Esophagus muscularis mucosa (tissue), 4 donors: ENCODE measurements at regions not wholly inside any gene's neighbourhood (a gene's known extent, or its start where the extent isn't known, plus 50 kb on each side); places are given as distances from the start of the nearest gene placed in this dataset.

ENCODE experiments used
- DNase-seq: peaks from one replicate; pipeline ENCODE4 v3.0.0-alpha.2; 2017; ENCODE audit errors: extremely low spot score
- H3K27ac ChIP-seq, 4 donors: fragments of 200-600 bp; sonication (generic); replicated peaks in 1 of 4; 1 replicate in 3 of 4; 2 replicates in 1 of 4; pipeline ENCODE4 v1.5.1; 2016 to 2019; ENCODE audit warnings: mild to moderate bottlenecking in 1 of 4
- H3K27me3 ChIP-seq, 4 donors: fragments of 200-600 bp; sonication (generic); one replicate each; pipeline versions ENCODE4 v1.5.1 to v1.6.0; 2016 to 2019
- H3K36me3 ChIP-seq, 4 donors: fragments of 200-600 bp; sonication (generic); one replicate each; pipeline ENCODE4 v1.5.1; 2016 to 2019
- H3K4me1 ChIP-seq, 4 donors: fragments of 200-600 bp; sonication (generic); one replicate each; pipeline ENCODE4 v1.5.1; 2016 to 2019
- H3K4me3 ChIP-seq, 4 donors: fragments of 200-600 bp; sonication (generic); 1 replicate in 2 of 4; 2 replicates in 2 of 4; pipeline ENCODE4 v1.5.1; 2016 to 2019; ENCODE audit warnings: mild to moderate bottlenecking in 4 of 4, moderate library complexity in 1 of 4
- H3K9me3 ChIP-seq, 4 donors: fragments of 200-600 bp; sonication (generic); 1 replicate in 3 of 4; 2 replicates in 1 of 4; pipeline ENCODE4 v1.5.1; 2016 to 2019
- CTCF ChIP-seq, 3 experiments: fragments of 200-600 bp in 2 of 3; fragments of 450-650 bp in 1 of 3; sonication (generic) in 2 of 3; IDR thresholded peaks; one replicate each; pipeline ENCODE4 v1.5.1; 2017 to 2019; ENCODE audit warnings: antibody characterized with exemption in 3 of 3, mild to moderate bottlenecking in 2 of 3, moderate library complexity in 1 of 3
- EP300 ChIP-seq: sonication (generic); formaldehyde crosslinking; IDR thresholded peaks from one replicate; pipeline ENCODE4 v1.6.1; 2017; ENCODE audit warnings: antibody characterized with exemption
- POLR2A ChIP-seq: fragments of 450-650 bp; IDR thresholded peaks from one replicate; pipeline ENCODE4 v1.6.1; 2017; ENCODE audit warnings: antibody characterized with exemption, moderate library complexity, mild to moderate bottlenecking, low read depth
- POLR2AphosphoS5 ChIP-seq, 2 donors: sonication (generic); formaldehyde crosslinking; IDR thresholded peaks; one replicate each; pipeline ENCODE4 v1.6.1; 2017; ENCODE audit warnings: antibody characterized with exemption in 2 of 2
- WGBS: methylation state at CpG from one replicate; pipeline ENCODE4 v1.1.5; 2018; 5-methylcytosine and 5-hydroxymethylcytosine counted together
- intact Hi-C: fragments of 100-400 bp; cut with DNase I; formaldehyde crosslinking; loops from one replicate; pipeline ENCODE4 v1.15.1; 2023

DNA sequence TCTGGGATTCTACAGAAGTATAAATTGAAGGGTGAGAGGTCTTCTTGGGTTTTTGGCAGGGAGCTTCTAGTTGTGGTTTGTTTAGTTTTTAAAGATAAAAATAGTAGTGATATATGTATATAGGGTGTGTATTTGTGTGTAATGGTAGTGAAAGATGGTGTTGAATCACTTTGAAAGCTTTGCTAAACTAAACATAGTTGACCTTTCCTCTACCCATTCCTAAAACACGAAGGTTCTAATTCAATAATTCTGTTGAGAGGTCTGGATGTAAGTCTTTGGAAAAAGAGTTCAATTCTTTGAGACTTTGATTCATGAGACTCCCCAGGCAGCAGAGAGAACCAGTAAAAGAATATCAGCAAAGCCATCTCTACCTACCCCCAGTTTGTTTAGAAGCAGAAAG, 247.9 kb upstream of the DUSP10 start:
- Histone ChIP-seq H3K4me3 (no peak overlapping the region), H3K27ac (no peak overlapping the region), H3K27me3 (no peaks in the 10 kb centered on the region), H3K36me3 (no peaks in the 10 kb centered on the region), H3K9me3 (no peaks in the 10 kb centered on the region), H3K4me1 (peaks cover 0 to 5% (median 2%) of the 10 kb centered on the region in 4 donors)
- WGBS = 42% methylated on average over 1 of the region's 1 CpG
- intact Hi-C loops = no loop called here
- TF ChIP-seq POLR2A (no peak), POLR2AphosphoS5 (IDR thresholded peaks at IDR 0.05) (no peak), CTCF (IDR thresholded peaks at IDR 0.05) (no peak), EP300 (no peak)
- DNase-seq = no peak

- no peak for DNase-seq
- no peak overlapping the region for H3K27ac ChIP-seq
- H3K4me3 ChIP-seq = no peak overlapping the region
- intact Hi-C loops = no loop called here
- TF ChIP-seq CTCF (IDR thresholded peaks at IDR 0.05) (no peak), POLR2A (no peak), EP300 (no peak), POLR2AphosphoS5 (IDR thresholded peaks at IDR 0.05) (no peak)
- no peaks in the 10 kb centered on the region for H3K9me3 ChIP-seq
- H3K4me1 ChIP-seq = peaks cover 0 to 5% (median 2%) of the 10 kb centered on the region in 4 donors
- H3K27me3 ChIP-seq = no peaks in the 10 kb centered on the region
- H3K36me3 ChIP-seq = no peaks in the 10 kb centered on the region
Measured at GRCh38 chr1:221988829-221989228, 246.9 kb upstream of the DUSP10 start.

DNA sequence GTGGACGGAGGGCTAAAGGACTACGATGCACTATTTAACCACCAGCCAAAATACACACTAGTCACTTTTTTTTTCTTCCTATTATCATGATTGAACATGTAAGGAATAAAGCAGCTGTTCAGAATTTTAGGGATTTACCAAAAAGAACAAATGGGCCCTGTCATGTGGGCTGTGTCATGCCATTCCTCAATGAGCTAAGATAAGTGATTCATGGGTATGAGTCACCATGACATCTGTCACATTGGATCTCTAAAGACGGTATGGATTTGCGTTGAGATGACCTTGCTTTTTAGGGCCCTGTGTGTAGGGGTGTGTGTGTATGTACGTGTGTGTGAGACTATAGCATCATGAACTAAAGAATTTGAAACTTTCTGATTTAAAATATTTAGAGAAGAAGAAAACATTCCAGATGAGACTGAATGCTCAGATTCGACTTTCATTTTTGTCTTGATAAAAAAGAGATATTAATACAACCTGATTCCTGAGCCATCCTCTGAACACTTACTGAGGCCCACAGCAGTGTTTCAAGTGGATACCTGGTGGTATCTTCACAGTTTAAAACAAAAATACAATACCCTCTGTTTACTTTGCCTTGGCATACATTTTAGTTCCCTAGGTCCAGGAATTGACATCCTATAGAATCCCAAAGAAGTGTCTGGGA, 246.1 kb upstream of the DUSP10 start:
- Histone ChIP-seq H3K36me3 (no peaks in the 10 kb centered on the region), H3K27me3 (no peaks in the 10 kb centered on the region), H3K27ac (no peak overlapping the region), H3K4me3 (no peak overlapping the region), H3K9me3 (no peaks in the 10 kb centered on the region), H3K4me1 (peaks cover 0 to 5% (median 2%) of the 10 kb centered on the region in 4 donors)
- intact Hi-C loops = no loop called here
- 60% methylated on average over 6 of the region's 6 CpGs for WGBS
- TF ChIP-seq CTCF (IDR thresholded peaks at IDR 0.05) (no peak), POLR2A (no peak)
- peak; percentile 82 for DNase-seq

DNA sequence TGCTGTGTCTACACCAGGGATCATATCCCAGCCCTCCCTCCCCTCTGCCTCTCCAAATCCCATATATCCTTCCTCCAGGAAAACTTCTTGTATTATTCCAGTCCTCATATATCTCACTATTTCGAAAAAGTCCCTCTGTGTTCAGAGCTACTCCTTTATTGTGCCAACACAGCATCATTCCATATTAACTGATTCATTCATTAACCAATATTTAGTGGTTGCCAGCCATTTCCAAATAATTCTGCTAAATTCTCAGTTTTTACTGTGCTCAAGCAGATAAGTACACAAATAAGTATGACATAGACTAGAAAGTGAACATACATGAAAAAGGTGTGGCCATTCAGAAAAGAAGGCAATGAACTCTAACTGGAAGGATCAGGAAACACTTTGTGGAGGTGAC, 241.6 kb upstream of the DUSP10 start:
- no peaks in the 10 kb centered on the region for H3K36me3 ChIP-seq
- no peaks in the 10 kb centered on the region for H3K4me1 ChIP-seq
- 87% methylated on average over 1 of the region's 1 CpG for WGBS
- H3K9me3 ChIP-seq = no peaks in the 10 kb centered on the region
- no peak for DNase-seq
- TF ChIP-seq EP300 = no peak
- TF ChIP-seq POLR2A = no peak
- TF ChIP-seq POLR2AphosphoS5 (IDR thresholded peaks at IDR 0.05) = no peak
- TF ChIP-seq CTCF (IDR thresholded peaks at IDR 0.05) = no peak
- no peaks in the 10 kb centered on the region for H3K27me3 ChIP-seq
- H3K27ac ChIP-seq = no peak overlapping the region
- no peak overlapping the region for H3K4me3 ChIP-seq
- intact Hi-C loops = no loop called here

DNA sequence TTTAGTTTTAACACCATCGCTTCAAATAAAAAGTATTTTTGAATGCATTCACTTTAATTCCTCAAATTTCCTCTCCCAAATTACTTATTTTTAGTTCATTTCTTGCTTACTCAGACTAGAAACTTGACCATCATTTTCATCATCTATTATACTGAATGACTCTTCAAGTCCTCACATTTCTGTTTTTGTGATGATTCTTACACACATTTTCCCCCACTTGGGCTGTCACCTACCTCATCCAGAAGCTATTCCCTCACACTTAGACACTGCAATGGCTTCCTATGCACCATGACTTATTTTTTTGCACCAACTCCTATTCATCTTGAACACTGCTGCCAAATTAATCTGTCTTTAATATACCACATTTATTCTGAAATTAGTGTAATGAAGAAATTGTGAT, 239.6 kb upstream of the DUSP10 start:
- Histone ChIP-seq H3K4me3 (no peak overlapping the region), H3K36me3 (no peaks in the 10 kb centered on the region), H3K27me3 (no peaks in the 10 kb centered on the region), H3K4me1 (no peaks in the 10 kb centered on the region), H3K27ac (no peak overlapping the region), H3K9me3 (no peaks in the 10 kb centered on the region)
- intact Hi-C loops = no loop called here
- TF ChIP-seq POLR2A (no peak), CTCF (IDR thresholded peaks at IDR 0.05) (no peak), POLR2AphosphoS5 (IDR thresholded peaks at IDR 0.05) (no peak), EP300 (no peak)
- no peak for DNase-seq
- WGBS = 97% methylated on average over 1 of the region's 1 CpG
